GM23248 (cell line): ENCODE measurements at regions not wholly inside any gene's neighbourhood (a gene's known extent, or its start where the extent isn't known, plus 50 kb on each side); places are given as distances from the start of the nearest gene placed in this dataset.

Experiments used
- EZH2 ChIP-seq: fragments of 200-600 bp; sonication (generic); IDR thresholded peaks from 2 replicates; pipeline ENCODE4 v1.6.1; 2018; ENCODE audit warnings: antibody characterized with exemption, mild to moderate bottlenecking; ENCODE audit not compliant: insufficient read depth, poor library complexity, severe bottlenecking
- EZH2phosphoT487 ChIP-seq: fragments of 200-600 bp; sonication (generic); IDR thresholded peaks from 2 replicates; pipeline ENCODE4 v1.6.1; 2018; ENCODE audit warnings: antibody characterized with exemption, moderate library complexity, mild to moderate bottlenecking, low read depth; ENCODE audit not compliant: insufficient read depth

GRCh38 chr6:95127261-95127660, 450.1 kb upstream of the MANEA start:
- TF ChIP-seq EZH2 (no peak), EZH2phosphoT487 (no peak)
